ENCODE measurements at regions not wholly inside any gene's neighbourhood (a gene's known extent, or its start where the extent isn't known, plus 50 kb on each side); places are given as distances from the start of the nearest gene placed in this dataset.

DNA sequence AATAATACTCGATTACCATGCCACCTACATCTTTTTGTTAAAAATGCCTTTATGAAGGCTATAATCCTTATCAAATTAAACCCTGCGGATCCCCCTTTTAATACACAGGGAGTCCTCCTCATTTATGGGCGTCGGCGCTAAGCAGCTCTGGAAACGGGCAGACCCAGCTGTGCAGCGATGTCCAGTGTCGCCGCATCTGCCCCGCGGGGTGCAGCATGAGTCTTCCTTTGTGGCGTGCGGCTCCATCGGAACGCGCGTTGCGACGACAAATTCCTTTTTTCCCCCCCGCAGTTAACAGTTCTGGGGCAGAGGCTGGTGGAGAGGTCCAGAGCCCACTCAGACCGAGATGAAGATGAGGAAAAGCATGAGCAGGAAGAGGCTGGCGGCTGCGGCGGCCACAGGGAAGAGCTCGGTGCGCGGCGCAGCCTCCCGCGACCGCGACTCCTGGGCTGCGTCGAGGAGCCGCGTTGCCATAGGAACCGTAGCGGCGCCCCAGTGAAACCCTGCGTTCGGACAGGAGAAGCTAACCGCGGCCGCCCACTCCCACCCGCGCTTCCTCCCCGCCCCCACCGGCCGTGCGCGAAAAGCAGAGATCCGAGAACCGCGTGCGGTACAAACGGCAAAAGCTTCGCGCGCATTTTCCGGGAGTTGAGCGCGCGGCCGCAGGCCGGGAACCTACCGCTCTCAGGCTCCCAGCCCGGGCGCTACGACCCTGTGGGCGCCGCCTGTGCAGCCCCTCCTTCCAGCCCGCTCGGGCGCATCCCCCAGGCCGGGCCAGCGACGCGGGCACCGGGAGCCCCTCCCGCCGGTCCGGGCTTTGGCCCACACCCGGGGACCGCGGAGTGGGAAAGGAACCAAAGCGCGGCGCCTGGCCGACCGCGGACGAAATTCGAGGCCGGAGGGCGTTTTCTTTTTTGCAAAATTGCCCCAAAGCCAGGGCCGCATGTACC, 130.6 kb downstream of the SPAG6 start:
- no peaks in the 10 kb centered on the region for H3K79me2 ChIP-seq (ENCODE audit: low read length)
- H2AFZ ChIP-seq (ENCODE audit: low read depth, low read length), result no peak overlapping the region
- TF ChIP-seq CTCF (IDR thresholded peaks at IDR 0.05; ENCODE audit: low read depth, low read length) (no peak), EZH2phosphoT487 (IDR thresholded peaks at IDR 0.05; ENCODE audit: low read depth) (no peak)
- H3K27ac ChIP-seq (ENCODE audit: low read length), result no peak overlapping the region
- H3K4me1 ChIP-seq (ENCODE audit: low read length), result no peaks in the 10 kb centered on the region
- no peak overlapping the region for H3K4me3 ChIP-seq (ENCODE audit: low read length)
- H4K20me1 ChIP-seq (ENCODE audit: insufficient read depth, low read length), result no peaks in the 10 kb centered on the region
- H3K36me3 ChIP-seq (replicated peaks; ENCODE audit: low read depth, low read length), result no peaks in the 10 kb centered on the region
- H3K9me3 ChIP-seq (ENCODE audit: insufficient read depth, low read length), result no peaks in the 10 kb centered on the region
- H3K4me2 ChIP-seq (ENCODE audit: low read length), result no peak overlapping the region
- H3K27me3 ChIP-seq (ENCODE audit: low read depth, low read length), result no peaks in the 10 kb centered on the region
- no peak overlapping the region for H3K9ac ChIP-seq (ENCODE audit: low read length)

DNA sequence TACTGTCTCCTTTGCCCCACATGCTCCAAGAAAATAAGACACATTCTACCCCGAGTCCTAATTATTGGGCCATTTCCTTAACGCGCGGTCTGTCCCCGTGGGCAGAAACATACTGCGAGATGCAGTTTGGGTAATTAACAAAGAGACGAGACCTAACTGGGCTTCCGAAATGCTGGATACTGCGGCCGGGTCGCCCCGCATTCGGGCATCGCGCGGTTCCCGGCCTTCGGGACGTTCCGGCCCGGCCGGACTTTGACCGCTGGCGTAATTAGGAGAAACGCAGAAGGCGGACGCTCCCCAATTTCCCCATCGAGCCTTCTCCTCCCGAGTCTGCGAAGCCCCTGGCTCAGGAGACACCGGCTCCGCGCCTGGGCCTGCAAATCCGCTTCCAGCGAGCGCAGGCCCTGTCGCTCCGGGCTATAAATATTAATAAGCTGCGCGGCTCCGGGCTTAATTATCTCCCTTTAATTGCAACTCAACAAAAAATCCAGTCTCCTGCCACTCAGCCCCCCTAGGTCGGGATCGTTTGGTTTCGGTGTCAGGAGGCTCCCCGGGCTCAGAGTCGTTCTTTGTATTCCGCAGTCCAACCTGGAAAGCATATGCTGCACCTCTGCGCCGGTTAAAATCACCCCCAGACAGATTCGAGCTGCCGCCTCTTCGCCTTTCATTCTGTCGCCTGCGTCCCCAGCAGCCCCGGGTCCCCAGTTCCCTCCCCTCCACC, 131.5 kb downstream of the SPAG6 start:
- Histone ChIP-seq H3K9me3 (ENCODE audit: insufficient read depth, low read length) (no peaks in the 10 kb centered on the region), H3K27me3 (ENCODE audit: low read depth, low read length) (no peaks in the 10 kb centered on the region), H3K36me3 (replicated peaks; ENCODE audit: low read depth, low read length) (no peaks in the 10 kb centered on the region), H3K79me2 (ENCODE audit: low read length) (no peaks in the 10 kb centered on the region), H2AFZ (ENCODE audit: low read depth, low read length) (no peak overlapping the region), H4K20me1 (ENCODE audit: insufficient read depth, low read length) (no peaks in the 10 kb centered on the region), H3K27ac (ENCODE audit: low read length) (no peak overlapping the region), H3K9ac (ENCODE audit: low read length) (no peak overlapping the region), H3K4me1 (ENCODE audit: low read length) (peaks cover under 1% of the 10 kb centered on the region; the same call in 1 of the 2 replicates), H3K4me2 (ENCODE audit: low read length) (no peak overlapping the region), H3K4me3 (ENCODE audit: low read length) (no peak overlapping the region)
- TF ChIP-seq EZH2phosphoT487 (IDR thresholded peaks at IDR 0.05; ENCODE audit: low read depth) (no peak), CTCF (IDR thresholded peaks at IDR 0.05; ENCODE audit: low read depth, low read length) (no peak)

DNA sequence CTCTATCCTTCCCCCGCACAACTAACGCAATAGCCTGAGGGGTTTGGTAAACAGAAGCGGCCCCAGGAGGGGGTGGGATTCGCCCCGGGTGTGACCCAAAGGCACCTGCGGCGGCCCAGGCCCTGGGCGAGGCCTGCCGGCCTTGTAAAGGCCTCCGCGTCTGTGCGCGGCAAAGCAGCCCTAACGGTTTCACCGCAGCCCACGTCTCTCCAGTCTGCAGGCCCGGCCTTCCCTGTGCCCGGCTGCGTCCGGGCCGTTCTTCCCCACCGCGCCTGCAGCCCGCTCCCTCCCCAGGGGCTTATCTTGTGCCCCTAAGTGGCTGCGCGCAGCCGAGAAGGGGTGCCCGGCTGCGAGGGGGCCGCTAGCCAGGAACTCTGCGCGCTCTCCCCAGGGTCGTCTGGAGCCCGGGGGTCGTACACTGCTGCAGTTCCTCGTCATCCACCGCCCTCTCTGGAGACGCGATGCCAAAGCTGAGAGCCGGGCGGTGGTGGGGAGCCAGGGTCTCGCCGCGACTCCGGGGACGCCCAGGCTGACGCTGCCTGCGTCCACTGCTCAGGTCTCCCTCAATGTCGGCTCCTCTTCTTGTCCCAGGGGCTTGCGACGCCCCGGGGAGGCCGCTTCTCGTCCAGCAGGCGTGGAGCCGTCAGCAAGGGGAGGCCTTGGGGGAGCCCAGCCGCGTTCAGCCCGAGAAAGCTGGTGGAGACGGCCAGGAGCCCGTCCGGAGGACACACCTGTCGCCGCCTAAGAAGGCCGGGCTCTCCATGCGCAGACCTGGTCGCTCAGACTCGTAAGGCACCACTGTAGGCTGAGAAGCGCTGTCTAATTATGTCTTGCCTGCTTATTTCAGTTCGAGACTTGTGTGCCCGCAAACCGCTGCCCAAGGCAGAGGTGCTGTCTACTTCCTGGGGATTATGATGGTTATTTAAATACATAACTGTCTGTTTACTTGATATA, 132.3 kb downstream of the SPAG6 start:
- peaks cover 9% of the 10 kb centered on the region for H3K4me1 ChIP-seq (ENCODE audit: low read length)
- no peaks in the 10 kb centered on the region for H3K27me3 ChIP-seq (ENCODE audit: low read depth, low read length)

More for the DNA sequence above, 132.3 kb downstream of the SPAG6 start:
- no peak overlapping the region for H2AFZ ChIP-seq (ENCODE audit: low read depth, low read length)
- H3K27ac ChIP-seq (ENCODE audit: low read length), result no peak overlapping the region
- H3K9me3 ChIP-seq (ENCODE audit: insufficient read depth, low read length), result no peaks in the 10 kb centered on the region
- no peak overlapping the region for H3K4me2 ChIP-seq (ENCODE audit: low read length)
- H4K20me1 ChIP-seq (ENCODE audit: insufficient read depth, low read length), result no peaks in the 10 kb centered on the region
- H3K9ac ChIP-seq (ENCODE audit: low read length), result no peak overlapping the region
- H3K36me3 ChIP-seq (replicated peaks; ENCODE audit: low read depth, low read length), result no peaks in the 10 kb centered on the region
- H3K79me2 ChIP-seq (ENCODE audit: low read length), result no peaks in the 10 kb centered on the region
- no peak overlapping the region for H3K4me3 ChIP-seq (ENCODE audit: low read length)
- TF ChIP-seq CTCF (IDR thresholded peaks at IDR 0.05; ENCODE audit: low read depth, low read length) (no peak), EZH2phosphoT487 (IDR thresholded peaks at IDR 0.05; ENCODE audit: low read depth) (no peak)

Measured in OCI-LY3 (cell line).